Right lobe of liver (tissue), 6 donors: ENCODE measurements at regions not wholly inside any gene's neighbourhood (a gene's known extent, or its start where the extent isn't known, plus 50 kb on each side); places are given as distances from the start of the nearest gene placed in this dataset.

ENCODE experiments used
- ATAC-seq, 4 donors: fragments of 200-7000 bp; cut with Tn5 transposase; one replicate each; pipeline ENCODE4 v1.9.1; 2020; ENCODE audit warnings: mild to moderate bottlenecking in 4 of 4, moderate library complexity in 4 of 4
- DNase-seq, 3 donors: peaks; one replicate each; pipeline ENCODE4 v3.0.0-alpha.2; 2020
- H3K27ac ChIP-seq, 3 donors: fragments of 200-600 bp; one replicate each; pipeline ENCODE4 v1.8.0; 2022
- H3K27me3 ChIP-seq, 2 donors: fragments of 200-600 bp; one replicate each; pipeline ENCODE4 v1.8.0; 2022
- H3K36me3 ChIP-seq, 4 donors: fragments of 200-600 bp; sonication (generic) in 1 of 4; one replicate each; pipeline versions ENCODE4 v1.5.1 to v1.8.0; 2017 to 2022; ENCODE audit warnings: control low read depth in 1 of 4
- H3K4me1 ChIP-seq, 4 donors: fragments of 200-600 bp; sonication (generic) in 1 of 4; one replicate each; pipeline versions ENCODE4 v1.5.1 to v1.8.0; 2017 to 2022; ENCODE audit warnings: control low read depth in 1 of 4
- H3K4me3 ChIP-seq, 3 donors: fragments of 200-600 bp; one replicate each; pipeline ENCODE4 v1.8.0; 2022
- H3K9me3 ChIP-seq, 4 donors: fragments of 200-600 bp; sonication (generic) in 1 of 4; one replicate each; pipeline versions ENCODE4 v1.5.1 to v1.8.0; 2017 to 2022; ENCODE audit warnings: control low read depth in 1 of 4
- POLR2A ChIP-seq: fragments of 450-650 bp; IDR thresholded peaks from one replicate; pipeline ENCODE4 v1.6.1; 2017; ENCODE audit warnings: antibody characterized with exemption, mild to moderate bottlenecking
- WGBS: methylation state at CpG from one replicate; pipeline ENCODE4 v1.1.6; 2018; ENCODE audit warnings: low coverage, low lambda C conversion rate; ENCODE audit not compliant: insufficient coverage; ENCODE audit errors: missing lambda C conversion rate; 5-methylcytosine and 5-hydroxymethylcytosine counted together
- intact Hi-C, 2 donors: fragments of 100-400 bp; cut with DNase I; formaldehyde crosslinking; loops; one replicate each; pipeline versions ENCODE4 v1.11.2 to v1.14.1; 2022
- TF ChIP-seq, protein P1 (sequence below), 4 donors: fragments of 200-600 bp in 3 of 4; fragments of 450-650 bp in 1 of 4; IDR thresholded peaks; one replicate each; pipeline versions ENCODE4 v1.5.1 to v1.8.0; 2016 to 2022; ENCODE audit warnings: antibody characterized with exemption in 4 of 4, mild to moderate bottlenecking in 2 of 4
- donor health status: DM: no; HTN: yes; CAD: no.
- donor health status: DM: no; HTN: no; CAD: no.
- donor health status: DM: no; HTN: no; CAD: no.
- donor health status: DM: no; HTN: yes; CAD: no.
- donor health status: DM: no; HTN: yes; CAD: no.

DNA sequence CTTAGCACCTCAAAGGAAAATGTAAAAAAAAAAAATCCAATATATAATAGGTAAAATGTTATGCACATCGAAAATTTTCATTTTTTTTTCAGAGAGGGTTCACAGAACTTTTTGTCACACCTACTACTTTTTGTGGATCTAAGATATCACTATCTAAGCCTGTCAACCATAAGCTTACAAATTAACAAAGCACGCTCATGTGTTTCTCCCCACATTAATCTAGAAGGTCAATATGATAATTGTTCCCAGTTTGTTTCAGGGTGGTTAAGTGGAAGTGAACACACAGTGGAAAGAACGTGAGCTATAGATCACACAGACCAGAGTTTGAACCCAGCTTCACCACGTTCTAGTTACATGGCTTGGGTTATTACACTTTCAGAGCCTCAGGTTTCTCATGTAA is 78.6 kb upstream of the ROBO2 start:
- H3K27me3 ChIP-seq, result no peaks in the 10 kb centered on the region
- DNase-seq, result no peak
- H3K36me3 ChIP-seq, result no peaks in the 10 kb centered on the region
- no peak for TF ChIP-seq POLR2A
- TF ChIP-seq, protein P1, sequence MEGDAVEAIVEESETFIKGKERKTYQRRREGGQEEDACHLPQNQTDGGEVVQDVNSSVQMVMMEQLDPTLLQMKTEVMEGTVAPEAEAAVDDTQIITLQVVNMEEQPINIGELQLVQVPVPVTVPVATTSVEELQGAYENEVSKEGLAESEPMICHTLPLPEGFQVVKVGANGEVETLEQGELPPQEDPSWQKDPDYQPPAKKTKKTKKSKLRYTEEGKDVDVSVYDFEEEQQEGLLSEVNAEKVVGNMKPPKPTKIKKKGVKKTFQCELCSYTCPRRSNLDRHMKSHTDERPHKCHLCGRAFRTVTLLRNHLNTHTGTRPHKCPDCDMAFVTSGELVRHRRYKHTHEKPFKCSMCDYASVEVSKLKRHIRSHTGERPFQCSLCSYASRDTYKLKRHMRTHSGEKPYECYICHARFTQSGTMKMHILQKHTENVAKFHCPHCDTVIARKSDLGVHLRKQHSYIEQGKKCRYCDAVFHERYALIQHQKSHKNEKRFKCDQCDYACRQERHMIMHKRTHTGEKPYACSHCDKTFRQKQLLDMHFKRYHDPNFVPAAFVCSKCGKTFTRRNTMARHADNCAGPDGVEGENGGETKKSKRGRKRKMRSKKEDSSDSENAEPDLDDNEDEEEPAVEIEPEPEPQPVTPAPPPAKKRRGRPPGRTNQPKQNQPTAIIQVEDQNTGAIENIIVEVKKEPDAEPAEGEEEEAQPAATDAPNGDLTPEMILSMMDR (IDR thresholded peaks at IDR 0.05), result no peak
- intact Hi-C loops, result no loop called here
- no peak overlapping the region for H3K4me3 ChIP-seq
- no peak for ATAC-seq
- 74% methylated on average over 4 of the region's 4 CpGs for WGBS
- H3K9me3 ChIP-seq, result no peaks in the 10 kb centered on the region
- peaks cover 0 to 8% (median 0%) of the 10 kb centered on the region in 4 donors for H3K4me1 ChIP-seq
- no peak overlapping the region for H3K27ac ChIP-seq

DNA sequence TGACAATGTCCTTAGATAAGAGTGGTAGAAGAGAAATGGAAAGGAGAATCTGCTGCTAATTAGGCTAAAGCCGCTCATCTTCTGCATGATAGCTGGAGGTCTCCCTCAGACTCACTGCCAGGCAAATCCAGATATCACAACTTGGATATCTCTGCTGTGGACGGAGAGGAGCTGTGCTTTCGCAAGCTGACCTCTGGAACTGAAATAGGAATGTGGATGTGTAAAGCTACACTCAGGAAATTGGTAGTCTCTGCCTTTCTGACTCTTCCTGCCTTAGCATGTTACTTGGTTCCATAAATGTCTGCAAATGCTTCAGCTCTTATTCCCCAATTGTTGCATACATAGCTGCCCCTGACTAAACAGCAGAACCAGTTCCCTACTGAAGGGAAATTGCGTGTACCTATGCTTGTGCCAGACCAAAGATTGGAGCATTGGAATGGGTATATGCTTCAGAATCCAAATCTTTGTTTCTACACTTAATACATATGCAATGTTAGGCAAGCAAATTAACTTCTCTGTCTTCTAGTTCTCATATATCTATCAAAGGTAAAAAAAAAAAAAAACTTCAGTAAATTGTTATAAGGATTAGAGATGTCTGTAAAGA is 74.7 kb upstream of the ROBO2 start:
- H3K4me3 ChIP-seq, result no peak overlapping the region
- intact Hi-C loops, result no loop called here
- H3K9me3 ChIP-seq, result no peaks in the 10 kb centered on the region
- H3K36me3 ChIP-seq, result no peaks in the 10 kb centered on the region
- ATAC-seq (peak; percentile 99 to 100 (median 100)), DNase-seq (peak in 2 of 3 donors; percentile 30 to 73)
- TF ChIP-seq, protein P1 (IDR thresholded peaks at IDR 0.05), result no peak
- TF ChIP-seq POLR2A, result no peak
- H3K4me1 ChIP-seq, result peaks cover 0 to 8% (median 0%) of the 10 kb centered on the region in 4 donors
- H3K27ac ChIP-seq, result no peak overlapping the region
- H3K27me3 ChIP-seq, result no peaks in the 10 kb centered on the region
- 14% methylated on average over 4 of the region's 4 CpGs for WGBS

DNA sequence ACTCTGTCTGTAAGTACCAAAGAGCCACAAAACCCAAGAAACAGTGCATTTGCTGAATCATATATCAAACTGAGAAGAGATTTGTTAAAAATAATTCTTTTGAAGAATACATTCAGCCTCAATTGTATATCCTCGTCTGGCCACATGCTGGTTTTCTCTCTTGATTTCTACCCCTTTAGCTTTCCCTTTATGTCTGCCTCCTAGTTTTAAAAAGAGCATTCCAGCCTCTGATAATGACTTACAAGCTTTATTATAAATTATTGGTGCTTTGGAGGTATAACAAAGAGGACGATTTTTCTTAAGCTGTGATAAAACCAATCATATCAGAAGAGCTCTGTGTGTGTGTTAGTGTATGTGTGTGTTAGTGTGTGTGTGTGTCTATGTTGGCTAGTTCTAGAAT is 70.4 kb upstream of the ROBO2 start:
- DNase-seq, result no peak
- intact Hi-C loops, result no loop called here
- Histone ChIP-seq H3K36me3 (no peaks in the 10 kb centered on the region), H3K4me3 (no peak overlapping the region), H3K9me3 (no peaks in the 10 kb centered on the region), H3K4me1 (peaks cover 0 to 8% (median 0%) of the 10 kb centered on the region in 4 donors), H3K27ac (no peak overlapping the region), H3K27me3 (no peaks in the 10 kb centered on the region)
- TF ChIP-seq, protein P1 (IDR thresholded peaks at IDR 0.05), result no peak
- TF ChIP-seq POLR2A, result no peak
- whole genome bisulfite sequencing, result 64% methylated on average over 2 of the region's 2 CpGs
- no peak for ATAC-seq

DNA sequence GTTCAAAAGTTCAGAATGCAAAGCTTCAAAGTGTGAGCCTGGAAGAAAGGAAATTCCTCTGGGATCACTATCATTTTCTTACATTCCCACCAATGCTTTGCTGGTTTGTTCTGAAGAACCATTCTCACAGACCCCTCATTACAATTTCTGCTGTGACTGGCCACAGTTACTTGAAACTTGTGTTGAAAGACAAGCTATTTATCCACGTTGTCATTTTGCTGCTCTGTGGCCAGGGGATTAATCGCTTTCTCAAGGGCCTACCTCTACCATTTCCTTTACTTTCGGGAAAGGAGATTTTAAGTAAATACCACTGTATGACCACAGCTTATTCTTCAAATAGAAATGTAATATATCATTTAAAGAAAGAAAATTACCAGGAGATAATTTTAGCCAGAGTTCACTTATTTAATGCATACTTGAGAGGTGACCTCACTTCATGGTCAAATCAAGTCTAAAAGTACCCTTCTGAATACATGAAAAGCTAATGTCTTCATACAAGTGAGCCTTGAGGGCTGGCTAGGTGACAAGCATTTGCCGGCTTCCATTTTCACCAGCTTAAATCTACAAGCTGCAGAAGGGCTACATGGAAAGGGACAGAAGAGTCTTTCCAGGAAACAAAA is 69.8 kb upstream of the ROBO2 start:
- TF ChIP-seq, protein P1 (IDR thresholded peaks at IDR 0.05), result no peak
- TF ChIP-seq POLR2A, result no peak
- DNase-seq, result no peak
- WGBS, result 70% methylated on average over 4 of the region's 4 CpGs
- H3K27me3 ChIP-seq, result no peaks in the 10 kb centered on the region
- intact Hi-C loops, result no loop called here
- H3K4me1 ChIP-seq, result peaks cover 0 to 3% (median 0%) of the 10 kb centered on the region in 4 donors
- no peak overlapping the region for H3K27ac ChIP-seq
- no peaks in the 10 kb centered on the region for H3K9me3 ChIP-seq
- H3K4me3 ChIP-seq, result no peak overlapping the region
- H3K36me3 ChIP-seq, result no peaks in the 10 kb centered on the region
- ATAC-seq, result no peak
